Adipocyte (in vitro differentiated cells): ENCODE measurements at regions not wholly inside any gene's neighbourhood (a gene's known extent, or its start where the extent isn't known, plus 50 kb on each side); places are given as distances from the start of the nearest gene placed in this dataset.

ENCODE experiments used
- DNase-seq: peaks from one replicate; pipeline ENCODE4 v3.0.0-alpha.2; 2015; ENCODE audit warnings: low read depth
- H3K27me3 ChIP-seq: replicated peaks from 2 replicates; pipeline ENCODE4 v1.7.0; 2013; ENCODE audit warnings: mild to moderate bottlenecking, low read length, moderate library complexity; ENCODE audit not compliant: control insufficient read depth, insufficient read depth
- H3K36me3 ChIP-seq: 2 replicates; pipeline ENCODE4 v1.7.0; 2013; ENCODE audit warnings: low read length, mild to moderate bottlenecking, moderate library complexity; ENCODE audit not compliant: control insufficient read depth, insufficient read depth, severe bottlenecking
- H3K4me1 ChIP-seq: 2 replicates; pipeline ENCODE4 v1.7.0; 2013; ENCODE audit warnings: mild to moderate bottlenecking, low read length, moderate library complexity; ENCODE audit not compliant: control insufficient read depth, insufficient read depth
- H3K4me3 ChIP-seq: 2 replicates; pipeline ENCODE4 v1.7.0; 2013; ENCODE audit warnings: mild to moderate bottlenecking, low read length, moderate library complexity
- H3K9ac ChIP-seq: 2 replicates; pipeline ENCODE4 v1.7.0; 2013; ENCODE audit warnings: mild to moderate bottlenecking, low read length, moderate library complexity
- H3K9me3 ChIP-seq: 2 replicates; pipeline ENCODE4 v1.7.0; 2013; ENCODE audit warnings: mild to moderate bottlenecking, low read length, moderate library complexity; ENCODE audit not compliant: control insufficient read depth

GRCh38 chr17:13302419-13302818 is 284.6 kb upstream of the ELAC2 start:
- H3K4me1 ChIP-seq: no peaks in the 10 kb centered on the region
- no peak overlapping the region for H3K9ac ChIP-seq
- H3K36me3 ChIP-seq: no peaks in the 10 kb centered on the region
- no peak overlapping the region for H3K4me3 ChIP-seq
- no peaks in the 10 kb centered on the region for H3K27me3 ChIP-seq
- DNase-seq: no peak
- no peaks in the 10 kb centered on the region for H3K9me3 ChIP-seq

GRCh38 chr17:13297183-13297582 is 279.4 kb upstream of the ELAC2 start:
- no peak for DNase-seq
- Histone ChIP-seq H3K27me3 (no peaks in the 10 kb centered on the region), H3K9ac (no peak overlapping the region), H3K36me3 (no peaks in the 10 kb centered on the region), H3K9me3 (no peaks in the 10 kb centered on the region), H3K4me1 (no peaks in the 10 kb centered on the region), H3K4me3 (no peak overlapping the region)

GRCh38 chr17:13293421-13293820 is 275.6 kb upstream of the ELAC2 start:
- Histone ChIP-seq H3K4me3 (no peak overlapping the region), H3K9me3 (no peaks in the 10 kb centered on the region), H3K9ac (no peak overlapping the region), H3K36me3 (no peaks in the 10 kb centered on the region), H3K4me1 (no peaks in the 10 kb centered on the region), H3K27me3 (no peaks in the 10 kb centered on the region)
- DNase-seq: no peak

GRCh38 chr17:13292291-13292690 is 274.5 kb upstream of the ELAC2 start:
- Histone ChIP-seq H3K4me1 (no peaks in the 10 kb centered on the region), H3K9ac (no peak overlapping the region), H3K9me3 (no peaks in the 10 kb centered on the region), H3K27me3 (no peaks in the 10 kb centered on the region), H3K4me3 (no peak overlapping the region), H3K36me3 (no peaks in the 10 kb centered on the region)
- no peak for DNase-seq

GRCh38 chr17:13288248-13288647 is 270.4 kb upstream of the ELAC2 start:
- no peak overlapping the region for H3K9ac ChIP-seq
- H3K4me1 ChIP-seq: no peaks in the 10 kb centered on the region
- DNase-seq: no peak
- no peaks in the 10 kb centered on the region for H3K27me3 ChIP-seq
- H3K36me3 ChIP-seq: no peaks in the 10 kb centered on the region
- no peak overlapping the region for H3K4me3 ChIP-seq
- H3K9me3 ChIP-seq: no peaks in the 10 kb centered on the region

- Histone ChIP-seq H3K9ac (no peak overlapping the region), H3K4me1 (no peaks in the 10 kb centered on the region), H3K27me3 (no peaks in the 10 kb centered on the region), H3K4me3 (no peak overlapping the region), H3K9me3 (no peaks in the 10 kb centered on the region), H3K36me3 (no peaks in the 10 kb centered on the region)
- DNase-seq: no peak
Measured at GRCh38 chr17:13287226-13287625, 269.4 kb upstream of the ELAC2 start.

GRCh38 chr17:13283606-13284005 is 265.8 kb upstream of the ELAC2 start:
- Histone ChIP-seq H3K4me3 (no peak overlapping the region), H3K9ac (no peak overlapping the region), H3K9me3 (no peaks in the 10 kb centered on the region), H3K36me3 (no peaks in the 10 kb centered on the region), H3K4me1 (no peaks in the 10 kb centered on the region), H3K27me3 (no peaks in the 10 kb centered on the region)
- no peak for DNase-seq

GRCh38 chr17:13281626-13282025 is 263.8 kb upstream of the ELAC2 start:
- Histone ChIP-seq H3K9me3 (no peaks in the 10 kb centered on the region), H3K27me3 (no peaks in the 10 kb centered on the region), H3K4me3 (no peak overlapping the region), H3K9ac (no peak overlapping the region), H3K4me1 (no peaks in the 10 kb centered on the region), H3K36me3 (no peaks in the 10 kb centered on the region)
- no peak for DNase-seq

GRCh38 chr17:13273806-13274205 is 256.0 kb upstream of the ELAC2 start:
- Histone ChIP-seq H3K36me3 (no peaks in the 10 kb centered on the region), H3K4me3 (no peak overlapping the region), H3K9me3 (no peaks in the 10 kb centered on the region), H3K27me3 (peaks cover 8% of the 10 kb centered on the region), H3K9ac (no peak overlapping the region), H3K4me1 (no peaks in the 10 kb centered on the region)
- peak; percentile 9 for DNase-seq

GRCh38 chr17:13272296-13272695 is 254.5 kb upstream of the ELAC2 start:
- Histone ChIP-seq H3K36me3 (no peaks in the 10 kb centered on the region), H3K9ac (no peak overlapping the region), H3K4me1 (no peaks in the 10 kb centered on the region), H3K27me3 (peaks cover 10% of the 10 kb centered on the region), H3K9me3 (no peaks in the 10 kb centered on the region), H3K4me3 (no peak overlapping the region)
- no peak for DNase-seq

- Histone ChIP-seq H3K36me3 (no peaks in the 10 kb centered on the region), H3K9ac (no peak overlapping the region), H3K4me3 (no peak overlapping the region), H3K27me3 (peaks cover 10% of the 10 kb centered on the region), H3K9me3 (no peaks in the 10 kb centered on the region), H3K4me1 (no peaks in the 10 kb centered on the region)
- no peak for DNase-seq
Measured at GRCh38 chr17:13268791-13269595, 251.2 kb upstream of the ELAC2 start.

- H3K4me3 ChIP-seq: no peak overlapping the region
- H3K9ac ChIP-seq: no peak overlapping the region
- H3K9me3 ChIP-seq: no peaks in the 10 kb centered on the region
- H3K36me3 ChIP-seq: no peaks in the 10 kb centered on the region
- H3K27me3 ChIP-seq: peaks cover 10% of the 10 kb centered on the region
- no peaks in the 10 kb centered on the region for H3K4me1 ChIP-seq
- DNase-seq: peak; percentile 54
Measured at GRCh38 chr17:13266606-13267005, 248.8 kb upstream of the ELAC2 start.
